Immature natural killer cell (primary cell): ENCODE measurements at regions not wholly inside any gene's neighbourhood (a gene's known extent, or its start where the extent isn't known, plus 50 kb on each side); places are given as distances from the start of the nearest gene placed in this dataset.

ENCODE experiments used
- DNase-seq, 3 donors: peaks; one replicate each; pipeline ENCODE4 v3.0.0; 2022; ENCODE audit warnings: mixed read lengths in 1 of 3
- H3K27ac Mint-ChIP-seq, 6 donors: one replicate each; pipeline ENCODE4 v1.8.0; 2020; ENCODE audit warnings: mixed read lengths in 6 of 6, mild to moderate bottlenecking in 5 of 6, inconsistent platforms in 4 of 6, moderate library complexity in 3 of 6
- H3K27me3 Mint-ChIP-seq, 3 donors: one replicate each; pipeline ENCODE4 v1.8.0; 2020 to 2021; ENCODE audit warnings: low read depth in 3 of 3, mild to moderate bottlenecking in 3 of 3, mixed read lengths in 3 of 3, moderate library complexity in 3 of 3, inconsistent platforms in 1 of 3
- H3K36me3 Mint-ChIP-seq, 3 donors: one replicate each; pipeline ENCODE4 v1.8.0; 2020; ENCODE audit warnings: mixed read lengths in 3 of 3, inconsistent platforms in 2 of 3, mild to moderate bottlenecking in 2 of 3
- H3K4me1 Mint-ChIP-seq, 2 donors: one replicate each; pipeline ENCODE4 v1.8.0; 2020; ENCODE audit warnings: inconsistent platforms in 2 of 2, mild to moderate bottlenecking in 2 of 2, mixed read lengths in 2 of 2, moderate library complexity in 1 of 2
- H3K4me3 Mint-ChIP-seq, 5 donors: one replicate each; pipeline ENCODE4 v1.8.0; 2020; ENCODE audit warnings: mild to moderate bottlenecking in 5 of 5, mixed read lengths in 5 of 5, inconsistent platforms in 3 of 5, moderate library complexity in 3 of 5
- H3K9me3 Mint-ChIP-seq, 6 donors: one replicate each; pipeline ENCODE4 v1.8.0; 2020; ENCODE audit warnings: mild to moderate bottlenecking in 6 of 6, mixed read lengths in 6 of 6, inconsistent platforms in 4 of 6, moderate library complexity in 3 of 6

GRCh38 chr16:6689643-6690042 is 643.0 kb upstream of the RBFOX1 start:
- Mint-ChIP-seq H3K4me1 (no peaks in the 10 kb centered on the region), H3K36me3 (no peaks in the 10 kb centered on the region), H3K4me3 (no peak overlapping the region), H3K27ac (no peak overlapping the region), H3K9me3 (peaks cover 0 to 9% (median 0%) of the 10 kb centered on the region in 6 donors), H3K27me3 (peaks cover 0 to 4% (median 2%) of the 10 kb centered on the region in 3 donors)
- DNase-seq: no peak

DNA sequence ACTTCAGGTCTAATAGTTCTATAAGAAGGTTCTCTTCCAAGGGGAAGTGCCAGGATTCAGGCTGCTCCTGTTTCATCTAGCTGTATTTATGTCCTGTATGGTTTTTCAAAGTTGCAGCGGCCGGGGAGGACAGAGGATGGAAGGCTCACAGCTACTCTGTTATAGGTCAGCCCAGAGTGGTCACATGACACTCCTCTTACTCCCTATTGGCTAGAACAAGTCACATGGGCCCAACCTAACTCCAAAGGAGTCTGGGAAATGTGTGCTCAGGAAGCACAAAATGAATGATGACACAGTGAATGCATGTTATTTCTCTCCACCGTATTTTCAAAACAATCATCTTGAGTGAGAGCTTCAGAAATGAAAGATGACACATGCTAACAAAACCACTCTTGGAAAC is 645.1 kb upstream of the RBFOX1 start:
- Mint-ChIP-seq H3K4me3 (no peak overlapping the region), H3K4me1 (no peaks in the 10 kb centered on the region), H3K27me3 (peaks cover 0 to 6% (median 4%) of the 10 kb centered on the region in 3 donors), H3K36me3 (no peaks in the 10 kb centered on the region), H3K9me3 (peaks cover 0 to 9% (median 1%) of the 10 kb centered on the region in 6 donors), H3K27ac (no peak overlapping the region)
- DNase-seq: no peak

- Mint-ChIP-seq H3K4me1 (no peaks in the 10 kb centered on the region), H3K9me3 (peaks cover 0 to 9% (median under 1%) of the 10 kb centered on the region in 6 donors), H3K4me3 (no peak overlapping the region), H3K36me3 (no peaks in the 10 kb centered on the region), H3K27ac (no peak overlapping the region), H3K27me3 (peaks cover 0 to 6% (median 6%) of the 10 kb centered on the region in 3 donors)
- DNase-seq: no peak
These were observed 648.5 kb upstream of the RBFOX1 start for GRCh38 chr16:6684076-6684673.

GRCh38 chr16:6682142-6682811 is 650.4 kb upstream of the RBFOX1 start:
- peaks cover 0 to 5% (median 0%) of the 10 kb centered on the region in 6 donors for H3K9me3 Mint-ChIP-seq
- H3K27ac Mint-ChIP-seq: no peak overlapping the region
- no peak for DNase-seq
- no peaks in the 10 kb centered on the region for H3K36me3 Mint-ChIP-seq
- H3K27me3 Mint-ChIP-seq: peaks cover 0 to 4% (median 2%) of the 10 kb centered on the region in 3 donors
- no peaks in the 10 kb centered on the region for H3K4me1 Mint-ChIP-seq
- no peak overlapping the region for H3K4me3 Mint-ChIP-seq

GRCh38 chr16:6678586-6678985 is 654.1 kb upstream of the RBFOX1 start:
- H3K9me3 Mint-ChIP-seq: peaks cover 0 to 5% (median 0%) of the 10 kb centered on the region in 6 donors

GRCh38 chr16:6674071-6674470 is 658.6 kb upstream of the RBFOX1 start:
- no peak for DNase-seq
- peaks cover 0 to 11% (median 0%) of the 10 kb centered on the region in 6 donors for H3K9me3 Mint-ChIP-seq
- peaks cover 0 to 7% (median 2%) of the 10 kb centered on the region in 3 donors for H3K27me3 Mint-ChIP-seq
- H3K4me3 Mint-ChIP-seq: no peak overlapping the region
- H3K27ac Mint-ChIP-seq: no peak overlapping the region
- no peaks in the 10 kb centered on the region for H3K4me1 Mint-ChIP-seq
- no peaks in the 10 kb centered on the region for H3K36me3 Mint-ChIP-seq

More at GRCh38 chr16:6678586-6678985, 654.1 kb upstream of the RBFOX1 start:
- Mint-ChIP-seq H3K27me3 (peaks cover 0 to 11% (median 5%) of the 10 kb centered on the region in 3 donors), H3K4me3 (no peak overlapping the region), H3K27ac (no peak overlapping the region), H3K36me3 (no peaks in the 10 kb centered on the region), H3K4me1 (no peaks in the 10 kb centered on the region)
- no peak for DNase-seq

GRCh38 chr16:6672507-6672906 is 660.1 kb upstream of the RBFOX1 start:
- Mint-ChIP-seq H3K9me3 (peaks cover 0 to 11% (median 0%) of the 10 kb centered on the region in 6 donors), H3K27me3 (peaks cover 0 to 7% (median 2%) of the 10 kb centered on the region in 3 donors), H3K4me3 (no peak overlapping the region), H3K4me1 (no peaks in the 10 kb centered on the region), H3K36me3 (no peaks in the 10 kb centered on the region), H3K27ac (no peak overlapping the region)
- DNase-seq: no peak

- no peaks in the 10 kb centered on the region for H3K36me3 Mint-ChIP-seq
- DNase-seq: no peak
- H3K4me1 Mint-ChIP-seq: no peaks in the 10 kb centered on the region
- no peak overlapping the region for H3K4me3 Mint-ChIP-seq
- peaks cover 0 to 3% (median 2%) of the 10 kb centered on the region in 3 donors for H3K27me3 Mint-ChIP-seq
- peaks cover 0 to 7% (median under 1%) of the 10 kb centered on the region in 6 donors for H3K9me3 Mint-ChIP-seq
- H3K27ac Mint-ChIP-seq: no peak overlapping the region
These were observed 665.3 kb upstream of the RBFOX1 start for GRCh38 chr16:6667393-6667792.

- Mint-ChIP-seq H3K4me3 (no peak overlapping the region), H3K4me1 (no peaks in the 10 kb centered on the region), H3K36me3 (peaks cover 0 to 4% (median 0%) of the 10 kb centered on the region in 3 donors), H3K27ac (no peak overlapping the region), H3K27me3 (peaks cover 0 to 5% (median 2%) of the 10 kb centered on the region in 3 donors), H3K9me3 (peaks cover 0 to 2% (median 0%) of the 10 kb centered on the region in 6 donors)
- no peak for DNase-seq
These were observed 667.5 kb upstream of the RBFOX1 start for GRCh38 chr16:6665126-6665525.

DNA sequence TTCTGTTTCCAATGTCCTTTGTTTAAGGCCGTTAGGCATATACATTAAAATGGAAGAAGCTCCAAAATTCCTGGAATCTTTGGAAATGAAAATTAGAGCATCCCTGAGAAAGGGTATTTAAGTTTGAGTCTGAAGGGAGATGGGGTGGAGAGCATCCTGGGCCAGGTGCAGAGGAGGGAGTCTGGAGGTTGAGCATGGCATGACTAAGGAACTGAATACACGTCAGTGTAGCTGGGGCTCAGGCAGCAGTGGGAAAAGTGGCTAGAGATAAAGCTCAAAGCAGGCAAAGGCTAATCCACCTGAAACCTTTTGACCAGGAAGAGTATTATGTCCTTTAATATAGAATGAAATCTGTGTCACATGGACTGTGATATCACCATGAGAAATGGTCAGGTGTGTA is 669.0 kb upstream of the RBFOX1 start:
- Mint-ChIP-seq H3K4me3 (no peak overlapping the region), H3K27ac (no peak overlapping the region), H3K36me3 (peaks cover 0 to 4% (median 0%) of the 10 kb centered on the region in 3 donors), H3K27me3 (peaks cover 0 to 5% (median 2%) of the 10 kb centered on the region in 3 donors), H3K9me3 (peaks cover 0 to 2% (median 0%) of the 10 kb centered on the region in 6 donors), H3K4me1 (no peaks in the 10 kb centered on the region)
- DNase-seq: no peak

DNA sequence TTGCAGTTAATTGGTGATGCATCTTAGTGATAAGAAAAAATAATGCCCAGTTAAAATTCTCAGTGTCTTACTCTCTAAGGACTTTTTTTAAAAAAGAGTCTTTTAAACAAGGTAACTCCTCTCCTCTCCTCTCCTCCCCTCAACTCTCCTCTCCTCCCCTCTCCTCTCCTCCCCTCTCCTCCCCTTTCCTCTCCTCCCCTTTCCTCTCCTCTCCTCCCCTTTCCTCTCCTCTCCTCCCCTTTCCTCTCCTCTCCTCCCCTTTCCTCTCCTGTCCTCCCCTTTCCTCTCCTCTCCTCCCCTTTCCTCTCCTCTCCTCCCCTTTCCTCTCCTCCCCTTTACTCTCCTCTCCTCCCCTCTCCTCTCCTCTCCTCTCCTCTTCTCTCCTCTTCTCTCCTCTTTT is 675.9 kb upstream of the RBFOX1 start:
- Mint-ChIP-seq H3K4me3 (no peak overlapping the region), H3K27me3 (peaks cover 0 to 4% (median 1%) of the 10 kb centered on the region in 3 donors), H3K27ac (no peak overlapping the region), H3K4me1 (no peaks in the 10 kb centered on the region), H3K36me3 (peaks cover 0 to under 1% (median 0%) of the 10 kb centered on the region in 3 donors), H3K9me3 (peaks cover 0 to 6% (median 2%) of the 10 kb centered on the region in 6 donors)
- no peak for DNase-seq

- H3K4me3 Mint-ChIP-seq: no peak overlapping the region
- no peaks in the 10 kb centered on the region for H3K4me1 Mint-ChIP-seq
- peaks cover 0 to 3% (median 0%) of the 10 kb centered on the region in 6 donors for H3K9me3 Mint-ChIP-seq
- no peak for DNase-seq
- H3K36me3 Mint-ChIP-seq: no peaks in the 10 kb centered on the region
- H3K27ac Mint-ChIP-seq: no peak overlapping the region
- peaks cover 0 to 2% (median 0%) of the 10 kb centered on the region in 3 donors for H3K27me3 Mint-ChIP-seq
These were observed 685.8 kb upstream of the RBFOX1 start for GRCh38 chr16:6646891-6647290.

- H3K27me3 Mint-ChIP-seq: peaks cover 0 to 4% (median 0%) of the 10 kb centered on the region in 3 donors
- no peak overlapping the region for H3K4me3 Mint-ChIP-seq
- no peaks in the 10 kb centered on the region for H3K4me1 Mint-ChIP-seq
- no peaks in the 10 kb centered on the region for H3K9me3 Mint-ChIP-seq
- no peaks in the 10 kb centered on the region for H3K36me3 Mint-ChIP-seq
- no peak overlapping the region for H3K27ac Mint-ChIP-seq
- DNase-seq: no peak
These were observed 686.7 kb upstream of the RBFOX1 start for GRCh38 chr16:6645768-6646568.

- DNase-seq: no peak
- Mint-ChIP-seq H3K27me3 (peaks cover 0 to 5% (median 0%) of the 10 kb centered on the region in 3 donors), H3K4me3 (no peak overlapping the region), H3K9me3 (no peaks in the 10 kb centered on the region), H3K4me1 (no peaks in the 10 kb centered on the region), H3K27ac (no peak overlapping the region), H3K36me3 (no peaks in the 10 kb centered on the region)
These were observed 687.7 kb upstream of the RBFOX1 start for GRCh38 chr16:6644916-6645315.
